Progenitor cell of endocrine pancreas (in vitro differentiated cells): ENCODE measurements at regions not wholly inside any gene's neighbourhood (a gene's known extent, or its start where the extent isn't known, plus 50 kb on each side); places are given as distances from the start of the nearest gene placed in this dataset.

Experiments used
- DNase-seq: peaks from one replicate; pipeline ENCODE4 v3.0.0; 2021; ENCODE audit warnings: low spot score; ENCODE audit not compliant: unreplicated experiment
- H3K27ac Mint-ChIP-seq: 2 replicates; pipeline ENCODE4 v1.8.0; 2021; ENCODE audit warnings: mild to moderate bottlenecking, moderate library complexity, mixed read lengths
- H3K27me3 Mint-ChIP-seq: 2 replicates; pipeline ENCODE4 v1.8.0; 2021; ENCODE audit warnings: mixed read lengths
- H3K36me3 Mint-ChIP-seq: 2 replicates; pipeline ENCODE4 v1.8.0; 2022; ENCODE audit warnings: mixed read lengths; ENCODE audit not compliant: insufficient read depth
- H3K4me1 Mint-ChIP-seq: 2 replicates; pipeline ENCODE4 v1.8.0; 2021; ENCODE audit warnings: low read depth, mixed read lengths
- H3K4me3 Mint-ChIP-seq: 2 replicates; pipeline ENCODE4 v1.8.0; 2021; ENCODE audit warnings: low read depth, mild to moderate bottlenecking, moderate library complexity, mixed read lengths
- H3K9me3 Mint-ChIP-seq: 2 replicates; pipeline ENCODE4 v1.8.0; 2021; ENCODE audit warnings: low read depth, mixed read lengths
- CTCF ChIP-seq: fragments of 200-600 bp; sonication (generic); IDR thresholded peaks from one replicate; pipeline ENCODE4 v1.5.0; 2021; ENCODE audit warnings: antibody characterized with exemption, mild to moderate bottlenecking; ENCODE audit not compliant: unreplicated experiment

DNA sequence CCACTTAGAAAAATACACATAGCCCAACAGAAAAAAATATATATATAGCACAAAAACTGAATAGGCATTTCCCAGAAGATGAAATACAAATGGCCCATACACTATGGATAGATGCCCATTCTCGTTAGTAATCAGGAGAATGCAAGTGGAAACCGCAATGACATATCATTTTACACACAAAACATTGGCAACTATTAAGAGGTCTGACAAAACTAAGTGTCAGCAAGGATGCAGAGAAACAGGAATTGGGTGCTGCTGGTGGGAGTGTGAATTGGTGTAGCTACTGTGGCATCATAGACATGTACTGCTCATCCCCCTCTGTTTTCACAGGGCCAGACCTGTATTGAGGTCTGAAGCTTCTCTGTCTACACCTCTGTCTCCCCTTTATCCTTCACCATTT, 320.0 kb downstream of the IDS start:
- Mint-ChIP-seq H3K27me3 (no peaks in the 10 kb centered on the region), H3K27ac (no peak overlapping the region), H3K4me1 (peaks cover 1% of the 10 kb centered on the region), H3K36me3 (no peaks in the 10 kb centered on the region), H3K4me3 (no peak overlapping the region), H3K9me3 (peaks cover 10% of the 10 kb centered on the region)
- no peak for DNase-seq
- no peak for TF ChIP-seq CTCF

DNA sequence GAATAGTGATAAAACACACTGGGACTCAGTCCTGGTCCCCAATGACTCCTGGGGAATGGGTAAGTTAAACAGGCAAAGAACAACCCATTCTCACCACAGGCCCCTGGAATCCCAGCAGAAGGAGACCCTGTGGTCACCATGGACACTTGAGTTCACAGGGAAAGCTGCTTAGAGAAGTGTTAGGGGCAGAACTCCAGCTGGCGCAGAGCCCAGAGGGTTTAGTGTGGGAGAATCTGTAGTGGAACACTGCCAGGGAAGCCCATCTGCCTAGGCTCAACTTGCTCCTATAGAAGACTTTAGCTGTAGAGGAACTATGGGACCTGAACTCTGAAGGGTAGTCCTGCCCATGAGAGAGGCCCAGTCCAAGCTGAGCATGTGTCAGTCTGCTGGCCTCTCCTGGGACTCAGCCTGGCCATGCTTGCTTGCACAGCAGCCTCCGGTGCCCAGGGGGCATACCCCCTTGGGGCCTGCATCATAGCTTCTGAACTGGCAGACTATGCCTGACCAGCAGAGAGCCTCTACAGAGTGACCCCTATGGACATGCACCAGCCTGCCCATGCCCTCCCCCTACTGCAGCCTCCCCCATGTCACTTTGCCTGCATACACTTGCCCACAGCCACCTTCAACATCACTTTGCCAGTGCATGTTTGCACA, 343.5 kb downstream of the IDS start:
- peaks cover 47% of the 10 kb centered on the region for H3K9me3 Mint-ChIP-seq
- H3K27ac Mint-ChIP-seq: no peak overlapping the region
- no peak for TF ChIP-seq CTCF
- H3K4me3 Mint-ChIP-seq: no peak overlapping the region
- DNase-seq: no peak
- no peaks in the 10 kb centered on the region for H3K36me3 Mint-ChIP-seq
- H3K4me1 Mint-ChIP-seq: no peaks in the 10 kb centered on the region
- H3K27me3 Mint-ChIP-seq: no peaks in the 10 kb centered on the region

DNA sequence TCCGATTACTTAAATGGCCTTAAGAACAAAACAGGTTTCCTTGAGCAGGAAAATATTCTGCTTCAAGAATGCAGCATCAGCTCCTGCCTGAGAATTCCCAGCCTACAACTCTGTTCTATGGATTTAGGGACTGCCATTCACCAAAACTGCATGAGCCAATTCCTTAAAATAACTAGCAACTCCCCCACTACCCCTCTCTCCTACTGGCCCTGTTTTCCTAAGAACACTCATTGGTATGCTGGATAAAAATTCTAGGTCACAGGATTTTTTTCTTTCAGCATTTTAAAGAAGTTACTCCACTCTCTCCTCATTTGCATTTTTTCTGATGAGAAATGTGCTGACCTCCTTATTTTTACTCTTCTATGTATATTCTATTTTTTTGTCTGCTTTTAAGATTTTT, 347.1 kb downstream of the IDS start:
- DNase-seq: no peak
- Mint-ChIP-seq H3K27me3 (no peaks in the 10 kb centered on the region), H3K4me1 (no peaks in the 10 kb centered on the region), H3K27ac (no peak overlapping the region), H3K4me3 (no peak overlapping the region), H3K36me3 (no peaks in the 10 kb centered on the region), H3K9me3 (peaks cover 20% of the 10 kb centered on the region)
- no peak for TF ChIP-seq CTCF

DNA sequence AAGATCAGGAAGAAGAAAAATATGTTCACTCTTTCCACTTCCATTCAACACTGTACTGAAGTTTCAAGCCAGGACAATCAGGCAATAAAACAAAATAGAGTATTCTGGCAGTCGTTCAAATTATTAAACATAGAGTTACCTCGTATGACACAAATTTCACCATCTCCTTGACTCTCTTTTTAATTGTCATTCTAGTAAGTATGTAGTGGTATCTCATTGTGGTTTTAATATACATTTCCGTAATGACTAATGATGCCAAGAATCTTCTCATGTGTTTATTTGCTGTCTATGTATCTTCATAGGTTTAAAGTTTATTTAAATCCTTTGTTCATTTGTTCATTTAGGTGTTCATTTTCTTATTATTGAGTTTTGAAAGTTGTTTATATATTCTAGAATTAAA, 352.2 kb downstream of the IDS start:
- Mint-ChIP-seq H3K4me1 (no peaks in the 10 kb centered on the region), H3K4me3 (no peak overlapping the region), H3K9me3 (peaks cover 8% of the 10 kb centered on the region), H3K27me3 (no peaks in the 10 kb centered on the region), H3K36me3 (no peaks in the 10 kb centered on the region), H3K27ac (no peak overlapping the region)
- DNase-seq: no peak
- no peak for TF ChIP-seq CTCF

- H3K4me3 Mint-ChIP-seq: no peak overlapping the region
- no peaks in the 10 kb centered on the region for H3K27me3 Mint-ChIP-seq
- no peak for DNase-seq
- no peak overlapping the region for H3K27ac Mint-ChIP-seq
- TF ChIP-seq CTCF: no peak
- H3K9me3 Mint-ChIP-seq: peaks cover 9% of the 10 kb centered on the region
- H3K36me3 Mint-ChIP-seq: no peaks in the 10 kb centered on the region
- no peaks in the 10 kb centered on the region for H3K4me1 Mint-ChIP-seq
These were observed 353.0 kb downstream of the IDS start for GRCh38 chrX:149151805-149152757.
